OCI-LY1 (cell line): ENCODE measurements at regions not wholly inside any gene's neighbourhood (a gene's known extent, or its start where the extent isn't known, plus 50 kb on each side); places are given as distances from the start of the nearest gene placed in this dataset.

Source experiments
- EZH2 ChIP-seq: fragments of 200-600 bp; sonication (generic), shearing (Covaris generic); IDR thresholded peaks from 2 replicates; pipeline ENCODE4 v1.8.0; 2017; ENCODE audit warnings: borderline replicate concordance, mixed run types, mild to moderate bottlenecking, antibody characterized with exemption, low read length, moderate library complexity, mixed read lengths
- TF ChIP-seq, protein P1 (sequence below): fragments of 200-600 bp; sonication (generic), shearing (Covaris generic); IDR thresholded peaks from 2 replicates; pipeline ENCODE4 v1.5.1; 2017; ENCODE audit warnings: mild to moderate bottlenecking, antibody characterized with exemption, low read length, moderate library complexity, mixed read lengths

DNA sequence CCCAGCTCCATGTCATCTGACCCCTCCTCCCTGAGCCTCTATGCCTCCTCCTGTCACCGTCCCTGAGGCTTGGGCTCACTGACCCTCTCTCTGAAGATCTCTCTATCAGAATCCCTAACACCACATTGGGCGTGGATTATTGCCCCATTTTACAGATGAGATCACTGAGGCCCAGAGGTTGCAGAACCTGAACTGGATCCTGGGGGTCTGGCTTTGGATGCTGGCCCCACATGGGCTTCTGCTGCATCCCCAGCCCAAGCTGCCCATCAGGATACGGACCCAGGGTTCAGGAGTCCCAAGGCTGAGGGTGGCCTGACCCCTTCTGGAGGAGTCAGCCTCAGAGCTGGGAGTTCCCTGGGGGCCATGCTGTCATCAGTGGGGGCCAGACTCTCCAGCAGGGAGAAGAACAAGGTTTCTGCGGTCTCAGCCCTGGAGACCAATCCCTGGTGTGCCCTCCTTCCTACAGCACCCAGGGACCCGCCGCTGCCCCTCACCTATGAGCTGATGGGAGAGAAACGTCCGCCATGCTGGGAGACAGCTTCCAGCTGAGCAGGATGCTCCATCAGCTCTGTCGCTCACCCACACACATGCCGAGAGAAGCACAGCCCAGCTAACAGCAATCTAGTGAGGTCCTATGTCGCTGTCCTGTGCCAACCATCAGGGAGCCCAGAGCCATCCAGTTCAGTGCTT lies 273.1 kb downstream of the UACA start:
- TF ChIP-seq, protein P1, sequence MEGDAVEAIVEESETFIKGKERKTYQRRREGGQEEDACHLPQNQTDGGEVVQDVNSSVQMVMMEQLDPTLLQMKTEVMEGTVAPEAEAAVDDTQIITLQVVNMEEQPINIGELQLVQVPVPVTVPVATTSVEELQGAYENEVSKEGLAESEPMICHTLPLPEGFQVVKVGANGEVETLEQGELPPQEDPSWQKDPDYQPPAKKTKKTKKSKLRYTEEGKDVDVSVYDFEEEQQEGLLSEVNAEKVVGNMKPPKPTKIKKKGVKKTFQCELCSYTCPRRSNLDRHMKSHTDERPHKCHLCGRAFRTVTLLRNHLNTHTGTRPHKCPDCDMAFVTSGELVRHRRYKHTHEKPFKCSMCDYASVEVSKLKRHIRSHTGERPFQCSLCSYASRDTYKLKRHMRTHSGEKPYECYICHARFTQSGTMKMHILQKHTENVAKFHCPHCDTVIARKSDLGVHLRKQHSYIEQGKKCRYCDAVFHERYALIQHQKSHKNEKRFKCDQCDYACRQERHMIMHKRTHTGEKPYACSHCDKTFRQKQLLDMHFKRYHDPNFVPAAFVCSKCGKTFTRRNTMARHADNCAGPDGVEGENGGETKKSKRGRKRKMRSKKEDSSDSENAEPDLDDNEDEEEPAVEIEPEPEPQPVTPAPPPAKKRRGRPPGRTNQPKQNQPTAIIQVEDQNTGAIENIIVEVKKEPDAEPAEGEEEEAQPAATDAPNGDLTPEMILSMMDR = no peak
- TF ChIP-seq EZH2 = no peak
